Motor neuron (in vitro differentiated cells): ENCODE measurements at regions not wholly inside any gene's neighbourhood (a gene's known extent, or its start where the extent isn't known, plus 50 kb on each side); places are given as distances from the start of the nearest gene placed in this dataset.
A peak's percentile ranks its signal among the peaks of the same experiment; 100 is the strongest.

Experiments
- ATAC-seq, 8 experiments: fragments of 200-7000 bp; cut with Tn5 transposase; replicated peaks in 6 of 8; 2 replicates each; pipeline ENCODE4 v1.8.0; 2021; ENCODE audit warnings: mild to moderate bottlenecking in 8 of 8, moderate library complexity in 8 of 8
- H3K27ac ChIP-seq, 2 donors: fragments of 250-450 bp; sonication (Bioruptor Pico); 2 replicates each; pipeline ENCODE4 v1.9.0; 2021; ENCODE audit warnings: antibody characterized with exemption in 2 of 2, mild to moderate bottlenecking in 2 of 2, moderate library complexity in 1 of 2
- H3K4me1 ChIP-seq, 2 donors: fragments of 250-450 bp; sonication (Bioruptor Pico); replicated peaks in 1 of 2; 2 replicates each; pipeline ENCODE4 v1.6.1; 2021; ENCODE audit warnings: antibody characterized with exemption in 2 of 2, mild to moderate bottlenecking in 2 of 2, moderate library complexity in 1 of 2
- H3K4me3 ChIP-seq, 5 donors: fragments of 250-450 bp; sonication (Bioruptor Pico); 2 replicates each; pipeline ENCODE4 v1.9.0; 2021; ENCODE audit warnings: antibody characterized with exemption in 5 of 5, mild to moderate bottlenecking in 5 of 5, moderate library complexity in 4 of 5
- WGBS, 10 experiments: fragments of 450-650 bp; shearing (Covaris generic); methylation state at CpG; one replicate each; pipeline ENCODE4 v1.0.0; 2022; 5-methylcytosine and 5-hydroxymethylcytosine counted together
- in situ Hi-C, 9 experiments: fragments of 400-800 bp; cut with MboI; loops; one replicate each; pipeline ENCODE4 v1.15.0; 2021; ENCODE audit warnings: low sequenced_read_pairs in 9 of 9, low pct_unique_long_range_greater_than_20kb in 2 of 9; ENCODE audit not compliant: unreplicated experiment in 9 of 9

- H3K4me3 ChIP-seq = no peak overlapping the region
- 67 to 100% (median 89%) methylated on average over 1 to 2 of the region's 2 CpGs for WGBS, 10 experiments
- H3K27ac ChIP-seq = no peak overlapping the region
- no peak for ATAC-seq
- in situ Hi-C loops = no loop called here
- peaks cover 0 to 6% of the 10 kb centered on the region in 2 donors for H3K4me1 ChIP-seq
Measured at GRCh38 chr5:21694567-21694966, 1158.6 kb downstream of the CDH12 start.

- ATAC-seq = no peak
- peaks cover 0 to 6% of the 10 kb centered on the region in 2 donors for H3K4me1 ChIP-seq
- in situ Hi-C loops = no loop called here
- H3K27ac ChIP-seq = no peak overlapping the region
- H3K4me3 ChIP-seq = no peak overlapping the region
Measured at GRCh38 chr5:21693591-21693990, 1159.6 kb downstream of the CDH12 start.

- WGBS, 10 experiments = 10 to 86% (median 76%) methylated on average over 3 of the region's 3 CpGs; no CpG with 5 or more reads in 1 of the 10 experiments
- in situ Hi-C loops = no loop called here
- Histone ChIP-seq H3K4me3 (no peak overlapping the region), H3K4me1 (peaks cover 0 to 23% of the 10 kb centered on the region in 2 donors), H3K27ac (no peak overlapping the region)
- ATAC-seq = no peak
Measured at GRCh38 chr5:21689587-21689986, 1163.6 kb downstream of the CDH12 start.

- H3K4me3 ChIP-seq = no peak overlapping the region
- H3K4me1 ChIP-seq = peaks cover 0 to 18% of the 10 kb centered on the region in 2 donors
- no peak overlapping the region for H3K27ac ChIP-seq
- peak in 1 of 8 experiments; percentile 42 for ATAC-seq
- 0 to 100% (median 83%) methylated on average over 1 of the region's 1 CpG; no CpG with 5 or more reads in 3 of the 10 experiments for WGBS, 10 experiments
- in situ Hi-C loops = no loop called here
Measured at GRCh38 chr5:21688655-21689054, 1164.5 kb downstream of the CDH12 start.

- in situ Hi-C loops = no loop called here
- H3K27ac ChIP-seq = no peak overlapping the region
- peaks cover 0 to 18% of the 10 kb centered on the region in 2 donors for H3K4me1 ChIP-seq
- no peak overlapping the region for H3K4me3 ChIP-seq
- ATAC-seq = no peak
- 17 to 100% (median 74%) methylated on average over 1 to 4 of the region's 5 CpGs; no CpG with 5 or more reads in 2 of the 10 experiments for WGBS, 10 experiments
Measured at GRCh38 chr5:21687621-21688020, 1165.5 kb downstream of the CDH12 start.

GRCh38 chr5:21686706-21687105 is 1166.4 kb downstream of the CDH12 start:
- Histone ChIP-seq H3K27ac (no peak overlapping the region), H3K4me3 (no peak overlapping the region), H3K4me1 (peaks cover 0 to 18% of the 10 kb centered on the region in 2 donors)
- 33 to 100% (median 77%) methylated on average over 1 to 4 of the region's 4 CpGs for WGBS, 10 experiments
- ATAC-seq = peak in 5 of 8 experiments; percentile 68 to 75 (median 69)
- in situ Hi-C loops = no loop called here

- no peak overlapping the region for H3K4me3 ChIP-seq
- peaks cover 0 to 18% of the 10 kb centered on the region in 2 donors for H3K4me1 ChIP-seq
- in situ Hi-C loops = no loop called here
- H3K27ac ChIP-seq = no peak overlapping the region
- 0 to 100% (median 87%) methylated on average over 2 to 4 of the region's 4 CpGs; no CpG with 5 or more reads in 2 of the 10 experiments for WGBS, 10 experiments
- ATAC-seq = peak in 3 of 8 experiments; percentile 24 to 99 (median 96)
Measured at GRCh38 chr5:21685522-21685921, 1167.6 kb downstream of the CDH12 start.

GRCh38 chr5:21684992-21685391 is 1168.2 kb downstream of the CDH12 start:
- peaks cover 0 to 18% of the 10 kb centered on the region in 2 donors for H3K4me1 ChIP-seq
- WGBS, 10 experiments = 0 to 86% (median 70%) methylated on average over 1 of the region's 1 CpG; no CpG with 5 or more reads in 3 of the 10 experiments
- in situ Hi-C loops = no loop called here
- no peak overlapping the region for H3K27ac ChIP-seq
- ATAC-seq = peak in 4 of 8 experiments; percentile 10 to 48 (median 32)
- H3K4me3 ChIP-seq = no peak overlapping the region

- Histone ChIP-seq H3K4me1 (peaks cover 0 to 18% of the 10 kb centered on the region in 2 donors), H3K27ac (no peak overlapping the region), H3K4me3 (no peak overlapping the region)
- WGBS, 10 experiments = 0 to 100% (median 67%) methylated on average over 1 to 2 of the region's 2 CpGs; no CpG with 5 or more reads in 1 of the 10 experiments
- ATAC-seq = no peak
- in situ Hi-C loops = no loop called here
Measured at GRCh38 chr5:21681911-21682310, 1171.2 kb downstream of the CDH12 start.

GRCh38 chr5:21680641-21681040 is 1172.5 kb downstream of the CDH12 start:
- ATAC-seq = peak in 4 of 8 experiments; percentile 24 to 62 (median 30)
- 20 to 100% (median 72%) methylated on average over 1 to 2 of the region's 2 CpGs; no CpG with 5 or more reads in 3 of the 10 experiments for WGBS, 10 experiments

GRCh38 chr5:21680196-21680595 is 1172.9 kb downstream of the CDH12 start:
- peak in 7 of 8 experiments; percentile 84 to 97 (median 92) for ATAC-seq
- Histone ChIP-seq H3K4me3 (no peak overlapping the region), H3K27ac (no peak overlapping the region), H3K4me1 (peaks cover 0 to 6% of the 10 kb centered on the region in 2 donors)
- in situ Hi-C loops = no loop called here

More at GRCh38 chr5:21680641-21681040, 1172.5 kb downstream of the CDH12 start:
- in situ Hi-C loops = no loop called here
- Histone ChIP-seq H3K4me1 (peaks cover 0 to 11% of the 10 kb centered on the region in 2 donors), H3K4me3 (no peak overlapping the region), H3K27ac (no peak overlapping the region)

GRCh38 chr5:21678526-21678925 is 1174.6 kb downstream of the CDH12 start:
- Histone ChIP-seq H3K27ac (no peak overlapping the region), H3K4me3 (no peak overlapping the region), H3K4me1 (no peaks in the 10 kb centered on the region)
- 25 to 90% (median 80%) methylated on average over 1 of the region's 1 CpG; no CpG with 5 or more reads in 5 of the 10 experiments for WGBS, 10 experiments
- in situ Hi-C loops = no loop called here
- ATAC-seq = no peak

- Histone ChIP-seq H3K4me3 (no peak overlapping the region), H3K27ac (no peak overlapping the region), H3K4me1 (peaks cover 0 to 3% of the 10 kb centered on the region in 2 donors)
- in situ Hi-C loops = no loop called here
- no peak for ATAC-seq
- 9 to 100% (median 50%) methylated on average over 1 of the region's 1 CpG; no CpG with 5 or more reads in 2 of the 10 experiments for WGBS, 10 experiments
Measured at GRCh38 chr5:21672911-21673310, 1180.2 kb downstream of the CDH12 start.

GRCh38 chr5:21672360-21672759 is 1180.8 kb downstream of the CDH12 start:
- no peak for ATAC-seq
- no peak overlapping the region for H3K4me3 ChIP-seq
- in situ Hi-C loops = no loop called here
- peaks cover 0 to 3% of the 10 kb centered on the region in 2 donors for H3K4me1 ChIP-seq
- H3K27ac ChIP-seq = no peak overlapping the region
